HG03066 (cell line): ENCODE measurements at regions not wholly inside any gene's neighbourhood (a gene's known extent, or its start where the extent isn't known, plus 50 kb on each side); places are given as distances from the start of the nearest gene placed in this dataset.

Source experiments
- ATAC-seq: cut with Tn5 transposase; IDR thresholded peaks from one replicate; pipeline ENCODE4 v1.9.1; 2021; ENCODE audit warnings: low read depth; ENCODE audit not compliant: unreplicated experiment

DNA sequence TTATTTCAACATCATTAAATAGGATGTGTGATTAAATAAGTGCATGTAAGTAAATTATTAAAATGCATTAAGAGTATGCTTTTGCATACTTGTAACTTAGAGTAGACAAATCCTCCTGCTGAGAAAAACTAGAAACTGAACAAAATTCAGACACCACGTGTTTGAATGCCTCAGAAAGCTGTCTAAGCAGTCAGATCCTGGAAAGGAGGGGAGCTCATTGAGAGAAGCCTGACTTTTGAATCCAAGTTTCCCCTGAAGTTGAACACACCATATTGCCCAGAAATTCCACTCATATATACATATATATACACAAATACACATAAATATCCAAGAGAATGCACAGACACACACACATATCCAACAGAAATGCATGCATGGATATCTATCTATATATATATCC, 190.0 kb upstream of the BMP2 start:
- no peak for ATAC-seq

GRCh38 chr20:6576726-6577125, 190.8 kb upstream of the BMP2 start:
- ATAC-seq = no peak

GRCh38 chr20:6575912-6576401, 191.5 kb upstream of the BMP2 start:
- ATAC-seq = peak; percentile 65

GRCh38 chr20:6566821-6567220, 200.7 kb upstream of the BMP2 start:
- no peak for ATAC-seq

DNA sequence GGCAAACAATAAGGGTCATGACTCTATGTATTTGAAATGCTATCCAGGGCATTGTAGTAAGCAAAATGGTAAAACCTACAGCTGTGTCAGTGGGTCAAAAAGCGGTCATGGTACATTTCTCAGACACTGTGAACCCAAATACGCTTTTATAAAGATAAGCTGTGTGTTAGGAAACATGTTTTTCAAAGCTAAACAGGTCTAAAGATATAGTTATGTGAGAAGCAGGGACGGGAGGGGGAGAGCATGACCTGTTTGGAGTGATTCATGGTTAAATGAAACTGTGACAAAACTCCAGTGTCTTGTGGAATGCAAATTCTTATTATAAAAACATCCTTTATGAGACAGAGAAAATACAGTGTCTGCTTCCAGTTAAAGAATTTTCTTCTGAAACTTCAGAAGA, 205.4 kb upstream of the BMP2 start:
- no peak for ATAC-seq

DNA sequence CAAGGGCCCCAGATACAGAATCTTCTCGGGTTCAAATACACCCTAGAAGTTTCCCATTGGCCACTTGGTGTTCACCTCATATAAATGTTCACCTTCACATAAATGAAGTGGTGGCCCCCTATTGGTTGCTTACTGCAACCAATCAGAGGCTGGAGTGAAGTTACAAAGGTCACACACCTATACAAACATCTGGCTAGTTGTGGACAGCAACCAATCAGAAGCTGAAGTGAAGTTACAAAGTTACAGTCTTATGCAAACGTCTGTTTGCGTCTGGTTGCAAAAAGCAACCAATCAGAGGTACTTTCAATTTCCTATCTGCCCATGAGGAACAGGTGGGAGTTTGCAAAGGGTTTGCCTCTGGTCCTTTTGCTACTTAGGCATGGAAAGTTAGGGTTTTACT, 206.5 kb upstream of the BMP2 start:
- no peak for ATAC-seq

DNA sequence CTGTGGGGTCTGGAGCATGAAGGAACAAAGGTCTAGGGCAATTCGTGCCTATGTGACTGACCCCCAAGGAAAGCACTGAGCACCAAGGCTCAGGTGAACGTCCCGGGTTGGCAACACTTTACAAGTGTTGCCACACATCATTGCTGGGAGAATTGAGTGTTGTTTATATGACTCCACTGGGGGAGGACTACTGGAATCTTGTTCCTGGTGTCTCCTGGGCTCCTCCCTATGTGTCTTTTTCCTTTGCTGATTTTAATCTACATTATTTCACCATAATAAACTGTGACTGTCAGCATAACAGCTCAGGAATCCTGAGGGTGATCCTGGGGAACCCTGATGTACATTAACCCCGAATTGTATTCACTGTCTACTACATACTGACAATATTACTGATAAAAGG, 207.7 kb upstream of the BMP2 start:
- no peak for ATAC-seq

- ATAC-seq = no peak
Observed at GRCh38 chr20:6558341-6558740, 209.1 kb upstream of the BMP2 start.

- ATAC-seq = no peak
Observed at GRCh38 chr20:6533761-6534479, 233.6 kb upstream of the BMP2 start.

GRCh38 chr20:6533351-6533750, 234.1 kb upstream of the BMP2 start:
- ATAC-seq = no peak

GRCh38 chr20:6530779-6531315, 236.6 kb upstream of the BMP2 start:
- ATAC-seq = no peak

- no peak for ATAC-seq
Observed at GRCh38 chr20:6530254-6530653, 237.2 kb upstream of the BMP2 start.

DNA sequence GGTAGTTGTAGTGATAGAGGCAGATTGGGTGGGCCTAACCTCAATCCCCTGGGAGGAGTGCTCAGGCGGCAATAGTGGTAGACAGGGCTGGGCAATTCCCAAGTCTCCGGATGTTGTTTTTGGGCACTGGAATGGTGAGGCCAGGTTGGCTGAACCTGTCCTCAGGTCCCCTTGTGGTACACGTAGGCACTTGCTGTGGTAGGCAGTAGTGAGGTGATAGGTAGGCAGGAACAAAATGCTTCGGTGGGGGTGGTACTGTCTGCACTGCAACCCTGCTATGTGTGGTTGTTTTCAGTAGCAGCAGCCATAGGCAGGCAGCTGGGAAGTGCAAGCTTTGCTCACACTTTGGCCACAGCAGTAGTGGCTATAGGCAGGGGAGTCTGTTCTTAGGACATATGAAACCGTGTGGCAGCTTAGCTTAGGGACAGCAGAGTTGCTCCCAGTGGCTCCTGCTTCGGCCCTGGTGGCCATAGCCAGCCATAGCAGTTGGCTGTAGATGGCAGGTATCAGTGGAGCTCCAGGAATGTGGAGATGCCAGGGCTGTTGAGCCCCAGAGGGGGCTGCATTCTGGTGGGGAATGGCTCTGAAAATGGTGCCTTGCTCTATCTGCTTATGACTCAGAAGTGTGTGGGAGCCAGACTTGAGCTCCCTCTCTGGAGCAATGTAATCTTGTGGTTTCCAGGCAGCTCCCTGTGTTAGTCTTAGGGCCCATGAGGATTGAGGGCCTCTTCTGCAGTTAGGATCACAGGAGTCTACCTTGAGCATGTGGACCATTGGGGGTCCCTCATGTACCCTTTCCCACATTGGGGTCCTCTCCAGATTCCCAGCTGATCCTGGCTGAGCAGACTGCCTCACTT, 241.8 kb upstream of the BMP2 start:
- ATAC-seq = no peak

- ATAC-seq = no peak
Observed at GRCh38 chr20:6524305-6524704, 243.2 kb upstream of the BMP2 start.

- no peak for ATAC-seq
Observed at GRCh38 chr20:6519556-6519955, 247.9 kb upstream of the BMP2 start.

DNA sequence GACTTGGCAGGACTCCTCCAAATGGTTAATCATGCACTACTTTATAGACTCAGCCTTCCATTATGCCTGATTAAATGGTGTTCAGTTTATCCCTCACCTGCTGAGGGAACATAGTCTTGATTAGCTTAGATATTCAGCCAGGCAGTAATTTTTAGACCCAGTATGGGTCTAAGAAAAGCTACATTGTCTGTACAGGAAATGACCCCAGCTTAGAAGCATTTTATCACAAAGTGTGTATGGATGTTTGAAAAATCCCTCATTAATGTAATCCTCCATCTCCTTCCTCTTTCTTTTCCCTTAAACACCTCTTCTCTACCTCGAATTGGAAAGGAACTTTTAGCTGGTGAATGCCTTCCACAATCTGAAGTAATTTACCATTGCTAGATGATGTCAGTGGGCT, 252.2 kb upstream of the BMP2 start:
- no peak for ATAC-seq

- no peak for ATAC-seq
Observed at GRCh38 chr20:6513599-6513998, 253.9 kb upstream of the BMP2 start.

- ATAC-seq = no peak
Observed at GRCh38 chr20:6509374-6509773, 258.1 kb upstream of the BMP2 start.

GRCh38 chr20:6506906-6507305, 260.6 kb upstream of the BMP2 start:
- no peak for ATAC-seq

DNA sequence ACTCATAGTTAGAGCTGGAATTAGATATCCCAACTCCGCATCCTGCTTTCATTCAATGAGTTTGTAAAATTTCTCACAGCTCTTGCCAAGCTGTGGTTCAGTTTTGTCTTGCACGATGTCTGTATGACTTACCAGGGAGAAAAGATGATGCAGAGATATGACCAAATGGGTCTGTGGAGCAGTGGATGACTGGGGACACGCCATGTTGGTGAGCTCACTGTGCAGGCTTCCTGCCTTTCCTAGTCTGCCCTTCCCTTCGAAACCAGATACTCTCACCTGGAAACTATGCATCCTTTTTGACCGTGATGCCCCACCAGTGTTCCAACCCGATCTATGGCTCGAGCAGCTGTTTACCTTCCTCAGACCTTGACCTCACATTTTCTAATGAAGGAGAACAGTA, 262.7 kb upstream of the BMP2 start:
- no peak for ATAC-seq

DNA sequence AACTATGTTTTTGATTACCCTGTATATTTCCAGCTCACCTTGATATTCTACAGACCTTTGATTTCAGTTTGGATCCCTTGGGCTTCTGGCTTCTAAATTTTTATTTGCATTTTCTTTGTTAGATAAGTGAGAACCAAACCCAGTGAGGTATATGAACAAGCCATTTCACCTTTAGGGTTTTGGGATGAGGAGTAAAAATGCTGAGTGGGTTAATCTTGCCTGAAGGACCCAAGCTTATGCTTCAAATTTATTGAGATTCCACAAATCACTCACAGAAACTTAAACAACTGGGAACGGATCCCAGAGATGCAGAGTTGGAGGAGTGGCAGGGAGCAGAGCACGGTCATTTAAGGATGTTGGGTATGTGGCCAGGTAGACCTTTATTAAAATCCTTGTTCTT, 263.3 kb upstream of the BMP2 start:
- no peak for ATAC-seq

- no peak for ATAC-seq
Observed at GRCh38 chr20:6502999-6503398, 264.5 kb upstream of the BMP2 start.
